IMR-90 (cell line): ENCODE measurements at regions not wholly inside any gene's neighbourhood (a gene's known extent, or its start where the extent isn't known, plus 50 kb on each side); places are given as distances from the start of the nearest gene placed in this dataset.

Experiments
- ATAC-seq: fragments of 200-7000 bp; cut with Tn5 transposase; 2 replicates; pipeline ENCODE4 v1.9.1; 2020; ENCODE audit warnings: low read depth, mild to moderate bottlenecking, moderate library complexity
- BruUV-seq: library from RNA; stranded (reverse); fragments of 400-500 nt; replicated peaks from 2 replicates; lab custom pipeline; 2021; lab: Mats Ljungman, UMichigan
- CTCF ChIA-PET: fragments of 300-600 bp; formaldehyde crosslinking; extraction: SDS; loops from one replicate; lab custom pipeline; 2021; ENCODE audit warnings: antibody characterized with exemption; lab: Yijun Ruan, JAX
- POLR2A ChIA-PET: fragments of 300-600 bp; sonication (Branson Sonifier 250); formaldehyde crosslinking; loops from one replicate; lab custom pipeline; 2022; ENCODE audit warnings: antibody characterized with exemption; ENCODE audit not compliant: unreplicated experiment; lab: Charles Lee
- DNase-seq: peaks from one replicate; pipeline ENCODE4 v3.0.0; 2013
- H2AFZ ChIP-seq: replicated peaks from 2 replicates; pipeline ENCODE3; 2013; ENCODE audit warnings: low read length, mild to moderate bottlenecking; ENCODE audit not compliant: poor library complexity
- H2AK5ac ChIP-seq: 2 replicates; pipeline ENCODE4 v1.6.1; 2013; ENCODE audit warnings: low read depth, low read length, inconsistent platforms
- H2AK9ac ChIP-seq: replicated peaks from 2 replicates; pipeline ENCODE3; 2013; ENCODE audit warnings: mild to moderate bottlenecking, low read depth, low read length, moderate library complexity; ENCODE audit not compliant: poor library complexity
- H2BK120ac ChIP-seq: 2 replicates; pipeline ENCODE4 v1.6.1; 2013; ENCODE audit warnings: low read depth, low read length, inconsistent platforms
- H2BK15ac ChIP-seq: 3 replicates; pipeline ENCODE4 v1.6.1; 2013; ENCODE audit warnings: low read depth, low read length, inconsistent platforms
- H2BK20ac ChIP-seq: 2 replicates; pipeline ENCODE4 v1.6.1; 2013; ENCODE audit warnings: low read depth, mild to moderate bottlenecking, inconsistent platforms, low read length, moderate library complexity
- H2BK5ac ChIP-seq: 2 replicates; pipeline ENCODE4 v1.6.1; 2013; ENCODE audit warnings: mild to moderate bottlenecking, low read depth, low read length, inconsistent platforms; ENCODE audit not compliant: poor library complexity, severe bottlenecking
- H3K14ac ChIP-seq: replicated peaks from 2 replicates; pipeline ENCODE4 v1.6.1; 2013; ENCODE audit warnings: low read depth, low read length, inconsistent platforms
- H3K18ac ChIP-seq: 2 replicates; pipeline ENCODE4 v1.6.1; 2013; ENCODE audit warnings: low read depth, low read length, control low read depth
- H3K23ac ChIP-seq: 2 replicates; pipeline ENCODE4 v1.6.1; 2013; ENCODE audit warnings: low read depth, low read length, inconsistent platforms
- H3K27ac ChIP-seq: 2 replicates; pipeline ENCODE4 v1.5.1; 2013; ENCODE audit warnings: mild to moderate bottlenecking, control low read depth, low read length; ENCODE audit not compliant: insufficient read depth
- H3K27me3 ChIP-seq: 2 replicates; pipeline ENCODE4 v1.6.1; 2013; ENCODE audit warnings: low read length; ENCODE audit not compliant: control insufficient read depth, insufficient read depth
- H3K36me3 ChIP-seq: 2 replicates; pipeline ENCODE4 v1.6.1; 2013; ENCODE audit warnings: low read length, mixed read lengths; ENCODE audit not compliant: control insufficient read depth, insufficient read depth
- H3K4ac ChIP-seq: 2 replicates; pipeline ENCODE4 v1.6.1; 2013; ENCODE audit warnings: low read depth, low read length, inconsistent platforms
- H3K4me1 ChIP-seq: 2 replicates; pipeline ENCODE4 v1.6.1; 2013; ENCODE audit warnings: low read length, mixed read lengths; ENCODE audit not compliant: control insufficient read depth, insufficient read depth
- H3K4me2 ChIP-seq: 2 replicates; pipeline ENCODE4 v1.6.1; 2013; ENCODE audit warnings: low read depth, mild to moderate bottlenecking, control low read depth, low read length, moderate library complexity
- H3K4me3 ChIP-seq: 2 replicates; pipeline ENCODE4 v1.5.1; 2013; ENCODE audit warnings: low read depth, mild to moderate bottlenecking, control low read depth, low read length, moderate library complexity; ENCODE audit not compliant: insufficient read depth
- H3K56ac ChIP-seq: 2 replicates; pipeline ENCODE4 v1.6.1; 2013; ENCODE audit warnings: low read length, inconsistent platforms; ENCODE audit not compliant: insufficient read depth; ENCODE audit errors: extremely low read depth
- H3K79me1 ChIP-seq, 2 experiments: 2 replicates each; pipeline ENCODE4 v1.6.1; 2013; ENCODE audit warnings: low read length in 2 of 2, inconsistent platforms in 1 of 2, low read depth in 1 of 2
- H3K9ac ChIP-seq: 2 replicates; pipeline ENCODE4 v1.6.1; 2013; ENCODE audit warnings: low read depth, low read length, control low read depth
- H3K9me1 ChIP-seq: 2 replicates; pipeline ENCODE4 v1.6.1; 2013; ENCODE audit warnings: low read length, inconsistent platforms; ENCODE audit not compliant: insufficient read depth
- H3K9me3 ChIP-seq: 2 replicates; pipeline ENCODE4 v1.6.1; 2013; ENCODE audit warnings: low read length; ENCODE audit not compliant: control insufficient read depth, insufficient read depth
- H4K20me1 ChIP-seq: 2 replicates; pipeline ENCODE4 v1.6.1; 2013; ENCODE audit warnings: low read length, inconsistent platforms; ENCODE audit not compliant: insufficient read depth
- H4K5ac ChIP-seq: 2 replicates; pipeline ENCODE4 v1.6.1; 2013; ENCODE audit warnings: mild to moderate bottlenecking, low read depth, low read length, control low read depth
- H4K8ac ChIP-seq, 2 experiments: 2 replicates each; pipeline ENCODE4 v1.6.1; 2013; ENCODE audit warnings: low read depth in 2 of 2, low read length in 2 of 2, control low read depth in 1 of 2, inconsistent platforms in 1 of 2
- H4K91ac ChIP-seq: 2 replicates; pipeline ENCODE4 v1.6.1; 2013; ENCODE audit warnings: low read depth, low read length, inconsistent platforms; ENCODE audit not compliant: insufficient read depth
- BHLHE40 ChIP-seq: fragments of 150-350 bp; IDR thresholded peaks from 2 replicates; pipeline ENCODE4 v1.6.1; 2016; ENCODE audit warnings: mild to moderate bottlenecking, low read depth, low read length
- CEBPB ChIP-seq: IDR thresholded peaks from 2 replicates; pipeline ENCODE4 v1.6.1; 2012; ENCODE audit warnings: low read depth, low read length, improper control_type of control experiment
- CHD1 ChIP-seq: IDR thresholded peaks from 2 replicates; pipeline ENCODE4 v1.6.1; 2012; ENCODE audit warnings: low read depth, low read length, improper control_type of control experiment
- FOS ChIP-seq: fragments of 150-350 bp; IDR thresholded peaks from 2 replicates; pipeline ENCODE4 v1.6.1; 2016; ENCODE audit warnings: low read depth, low read length
- MAFK ChIP-seq: IDR thresholded peaks from 2 replicates; pipeline ENCODE4 v1.6.1; 2012; ENCODE audit warnings: low read depth, low read length, improper control_type of control experiment
- MAZ ChIP-seq: IDR thresholded peaks from 2 replicates; pipeline ENCODE4 v1.6.1; 2012; ENCODE audit warnings: low read depth, mild to moderate bottlenecking, low read length, improper control_type of control experiment, moderate library complexity, borderline replicate concordance
- MXI1 ChIP-seq: IDR thresholded peaks from 2 replicates; pipeline ENCODE4 v1.6.1; 2012; ENCODE audit warnings: low read depth, mild to moderate bottlenecking, low read length, moderate library complexity, borderline replicate concordance
- NFE2L2 ChIP-seq: fragments of 150-350 bp; IDR thresholded peaks from 2 replicates; pipeline ENCODE4 v1.6.1; 2016; ENCODE audit warnings: low read depth, mild to moderate bottlenecking, low read length
- POLR2A ChIP-seq: IDR thresholded peaks from 2 replicates; pipeline ENCODE4 v1.6.1; 2012; ENCODE audit warnings: mild to moderate bottlenecking, low read depth, low read length
- RAD21 ChIP-seq: IDR thresholded peaks from 2 replicates; pipeline ENCODE4 v1.6.1; 2012; ENCODE audit warnings: low read length, improper control_type of control experiment
- RCOR1 ChIP-seq: IDR thresholded peaks from 2 replicates; pipeline ENCODE4 v1.6.1; 2012; ENCODE audit warnings: mild to moderate bottlenecking, low read length, improper control_type of control experiment; ENCODE audit not compliant: insufficient replicate concordance
- RFX5 ChIP-seq: IDR thresholded peaks from 2 replicates; pipeline ENCODE4 v1.8.0; 2012; ENCODE audit warnings: low read depth, mild to moderate bottlenecking, low read length, moderate library complexity
- SMC3 ChIP-seq: fragments of 150-350 bp; IDR thresholded peaks from 2 replicates; pipeline ENCODE4 v1.6.1; 2016; ENCODE audit warnings: low read depth, mild to moderate bottlenecking, antibody characterized with exemption, low read length, moderate library complexity
- USF2 ChIP-seq: fragments of 150-350 bp; IDR thresholded peaks from 2 replicates; pipeline ENCODE4 v1.6.1; 2017; ENCODE audit warnings: mild to moderate bottlenecking, antibody characterized with exemption, low read length, low read depth
- WGBS, 2 experiments: methylation state at CpG; one replicate each; pipeline versions ENCODE4 v1.1.5 to v1.1.7; 2013; ENCODE audit warnings: missing lambda C conversion rate in 2 of 2; ENCODE audit not compliant: insufficient read length in 1 of 2; ENCODE audit errors: extremely low coverage in 2 of 2; 5-methylcytosine and 5-hydroxymethylcytosine counted together
- dilution Hi-C: fragments of 300-500 bp; cut with HindIII; formaldehyde crosslinking; loops from one replicate; pipeline ENCODE4 v1.14.3; 2018; ENCODE audit warnings: low sequenced_read_pairs; ENCODE audit not compliant: unreplicated experiment
- in situ Hi-C: fragments of 300-500 bp; cut with MboI; formaldehyde crosslinking; loops from 3 replicates; pipeline ENCODE4 v1.14.3; 2019; ENCODE audit warnings: low sequenced_read_pairs, inconsistent platforms, mixed read lengths
- intact Hi-C: fragments of 100-400 bp; cut with micrococcal nuclease; formaldehyde crosslinking; loops from 2 replicates; pipeline ENCODE4 v1.10.0; 2022
- TF ChIP-seq, protein P1 (sequence below): conservative IDR thresholded peaks from 2 replicates; pipeline ENCODE4 v1.5.1; 2012; ENCODE audit warnings: mild to moderate bottlenecking, low read depth, low read length, improper control_type of control experiment
- TF ChIP-seq, protein P2 (sequence below): fragments of 150-350 bp; IDR thresholded peaks from 2 replicates; pipeline ENCODE4 v1.6.1; 2016; ENCODE audit warnings: low read depth, mild to moderate bottlenecking, low read length, moderate library complexity, borderline replicate concordance

DNA sequence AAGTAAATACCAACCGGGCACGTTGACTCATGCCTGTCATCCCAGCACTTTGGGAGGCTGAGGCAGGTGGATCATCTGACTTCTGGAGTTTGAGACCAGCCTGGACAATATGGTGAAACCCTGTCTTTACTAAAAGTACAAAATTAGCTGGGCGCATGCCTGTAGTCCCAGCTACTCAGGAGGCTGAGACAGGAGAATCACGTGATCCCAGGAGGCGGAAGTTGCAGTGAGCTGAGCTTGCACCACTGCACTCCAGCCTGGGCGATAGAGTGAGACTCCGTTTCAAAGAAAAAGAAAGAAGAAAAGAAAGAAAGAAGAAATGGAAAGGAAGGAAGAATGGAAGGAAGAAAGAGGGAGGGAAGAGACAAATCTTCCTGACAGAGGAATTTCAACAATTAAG is 108.7 kb downstream of the AHSP start:
- DNase-seq, result no peak
- Histone ChIP-seq H3K14ac (no peak overlapping the region), H2BK20ac (no peak overlapping the region), H3K18ac (no peak overlapping the region), H3K4me1 (no peaks in the 10 kb centered on the region), H3K9me1 (no peaks in the 10 kb centered on the region), H4K5ac (no peak overlapping the region), H2BK15ac (no peak overlapping the region), H2AK9ac (no peak overlapping the region), H4K20me1 (no peaks in the 10 kb centered on the region), H2AK5ac (no peak overlapping the region), H3K4ac (no peak overlapping the region), H3K36me3 (no peaks in the 10 kb centered on the region), H3K4me3 (no peak overlapping the region), H3K9ac (no peak overlapping the region), H3K27me3 (no peaks in the 10 kb centered on the region), H2AFZ (no peak overlapping the region), H3K9me3 (no peaks in the 10 kb centered on the region), H3K79me1 (no peaks in the 10 kb centered on the region), H2BK120ac (no peak overlapping the region), H3K4me2 (no peak overlapping the region), H4K8ac (no peak overlapping the region), H3K23ac (no peak overlapping the region), H3K27ac (no peak overlapping the region), H4K91ac (no peak overlapping the region), H2BK5ac (no peak overlapping the region), H3K56ac (no peak overlapping the region)
- ChIA-PET POLR2A (no interaction called here), CTCF (no interaction called here)
- TF ChIP-seq CHD1 (no peak), USF2 (no peak), BHLHE40 (no peak), SMC3 (no peak), RAD21 (no peak), MAZ (no peak), RFX5 (no peak), RCOR1 (no peak), FOS (no peak), NFE2L2 (no peak), MAFK (no peak), POLR2A (no peak), CEBPB (no peak), MXI1 (no peak)
- TF ChIP-seq, protein P1, sequence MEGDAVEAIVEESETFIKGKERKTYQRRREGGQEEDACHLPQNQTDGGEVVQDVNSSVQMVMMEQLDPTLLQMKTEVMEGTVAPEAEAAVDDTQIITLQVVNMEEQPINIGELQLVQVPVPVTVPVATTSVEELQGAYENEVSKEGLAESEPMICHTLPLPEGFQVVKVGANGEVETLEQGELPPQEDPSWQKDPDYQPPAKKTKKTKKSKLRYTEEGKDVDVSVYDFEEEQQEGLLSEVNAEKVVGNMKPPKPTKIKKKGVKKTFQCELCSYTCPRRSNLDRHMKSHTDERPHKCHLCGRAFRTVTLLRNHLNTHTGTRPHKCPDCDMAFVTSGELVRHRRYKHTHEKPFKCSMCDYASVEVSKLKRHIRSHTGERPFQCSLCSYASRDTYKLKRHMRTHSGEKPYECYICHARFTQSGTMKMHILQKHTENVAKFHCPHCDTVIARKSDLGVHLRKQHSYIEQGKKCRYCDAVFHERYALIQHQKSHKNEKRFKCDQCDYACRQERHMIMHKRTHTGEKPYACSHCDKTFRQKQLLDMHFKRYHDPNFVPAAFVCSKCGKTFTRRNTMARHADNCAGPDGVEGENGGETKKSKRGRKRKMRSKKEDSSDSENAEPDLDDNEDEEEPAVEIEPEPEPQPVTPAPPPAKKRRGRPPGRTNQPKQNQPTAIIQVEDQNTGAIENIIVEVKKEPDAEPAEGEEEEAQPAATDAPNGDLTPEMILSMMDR, result no peak
- TF ChIP-seq, protein P2, sequence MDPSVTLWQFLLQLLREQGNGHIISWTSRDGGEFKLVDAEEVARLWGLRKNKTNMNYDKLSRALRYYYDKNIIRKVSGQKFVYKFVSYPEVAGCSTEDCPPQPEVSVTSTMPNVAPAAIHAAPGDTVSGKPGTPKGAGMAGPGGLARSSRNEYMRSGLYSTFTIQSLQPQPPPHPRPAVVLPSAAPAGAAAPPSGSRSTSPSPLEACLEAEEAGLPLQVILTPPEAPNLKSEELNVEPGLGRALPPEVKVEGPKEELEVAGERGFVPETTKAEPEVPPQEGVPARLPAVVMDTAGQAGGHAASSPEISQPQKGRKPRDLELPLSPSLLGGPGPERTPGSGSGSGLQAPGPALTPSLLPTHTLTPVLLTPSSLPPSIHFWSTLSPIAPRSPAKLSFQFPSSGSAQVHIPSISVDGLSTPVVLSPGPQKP, result no peak
- no TSS peak for BruUV-seq
- no peak for ATAC-seq
- in situ Hi-C loops, result no loop called here
- dilution Hi-C loops, result no loop called here
- intact Hi-C loops, result no loop called here
- WGBS, 2 experiments, result 83% methylated on average over 1 of the region's 7 CpGs; no CpG with 5 or more reads in 1 of the 2 experiments
